SIG-M5 (cell line): ENCODE measurements at regions not wholly inside any gene's neighbourhood (a gene's known extent, or its start where the extent isn't known, plus 50 kb on each side); places are given as distances from the start of the nearest gene placed in this dataset.
"Not testable (repeated sequence)": the region's sequence is repeated elsewhere in the genome, so short reads cannot be mapped to it uniquely, and the experiment has no call there.

ENCODE experiments used
- DNase-seq: peaks from one replicate; lab custom pipeline; 2025; lab: John Stamatoyannopoulos, UW

DNA sequence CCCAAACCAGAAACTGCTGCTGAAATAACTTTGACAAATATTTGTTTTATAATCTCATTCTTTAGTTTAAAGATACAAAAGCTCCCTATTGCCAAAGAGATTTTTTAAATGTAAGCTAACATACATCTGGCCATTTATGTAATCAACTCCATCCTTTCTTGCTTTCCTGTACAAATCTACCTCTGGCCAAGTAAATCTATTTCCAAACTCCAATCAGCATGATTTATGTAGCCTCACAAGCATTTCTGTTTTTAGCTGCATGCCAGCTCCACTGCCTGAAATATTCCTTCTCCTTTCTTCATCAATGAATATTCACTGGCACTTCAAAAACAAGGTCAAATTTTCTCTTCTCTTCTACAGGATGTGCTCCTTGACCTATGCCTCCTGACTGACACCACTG is 80.0 kb downstream of the SHOX2 start:
- no peak for DNase-seq

- DNase-seq = not testable (repeated sequence)
Observed at GRCh38 chr3:158019897-158020296, 86.3 kb downstream of the SHOX2 start.

DNA sequence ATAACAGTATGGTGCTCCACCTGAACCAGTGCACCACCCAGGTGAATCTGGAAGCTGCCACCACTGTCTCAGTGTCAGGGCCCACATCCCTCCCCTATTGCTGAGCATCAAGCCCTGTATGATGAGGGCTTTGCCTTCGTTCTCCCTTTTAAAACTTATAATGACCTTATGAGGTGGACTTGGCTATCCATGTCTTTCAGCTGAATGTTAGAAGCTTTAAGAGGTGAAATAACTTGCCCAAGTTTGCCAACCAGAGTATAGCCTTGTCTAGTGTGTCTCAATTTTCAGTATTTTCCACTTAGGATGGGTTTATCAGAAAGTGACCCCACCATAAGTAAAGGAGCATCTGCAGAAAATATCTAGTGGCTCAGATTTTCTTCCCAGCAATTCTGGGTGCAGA is 87.8 kb downstream of the SHOX2 start:
- no peak for DNase-seq

GRCh38 chr3:158012901-158013300 is 93.3 kb downstream of the SHOX2 start:
- DNase-seq = no peak

DNA sequence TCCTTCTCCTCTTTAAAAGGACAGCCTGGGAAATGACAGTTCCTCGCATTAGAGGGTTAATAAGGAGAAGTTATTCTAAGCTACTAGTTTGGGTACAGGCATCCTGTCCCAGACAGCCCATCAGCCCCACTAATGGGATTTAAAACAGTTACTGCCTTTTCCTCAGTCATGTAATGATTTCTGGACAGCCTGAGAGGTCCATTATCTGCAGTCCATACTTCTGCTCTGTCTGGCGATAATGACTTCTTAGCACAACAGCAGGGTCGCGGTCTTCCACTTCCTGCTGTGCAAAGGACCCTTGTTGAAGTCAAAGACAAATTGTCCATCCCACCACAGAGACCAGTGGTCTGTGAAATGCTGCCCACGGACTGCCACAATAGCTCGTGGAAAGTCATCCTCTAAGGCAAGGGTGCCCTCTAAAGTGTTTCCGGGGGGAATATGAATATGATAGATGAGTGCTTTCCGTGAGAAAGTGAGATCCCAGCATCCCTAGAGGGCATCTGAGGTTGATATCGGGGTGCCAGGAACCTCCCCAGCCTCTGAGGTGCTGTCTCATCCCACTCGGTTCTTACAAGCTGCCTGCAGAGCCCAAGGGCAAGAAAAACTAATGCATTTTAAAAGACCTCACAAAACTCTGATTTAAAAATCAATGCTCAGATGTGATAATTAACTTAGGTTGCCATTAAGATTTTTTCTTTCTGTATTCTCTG is 100.7 kb downstream of the SHOX2 start:
- no peak for DNase-seq

GRCh38 chr3:157999246-157999645 is 107.0 kb downstream of the SHOX2 start:
- no peak for DNase-seq

- DNase-seq = no peak
Observed at GRCh38 chr3:157982359-157982758, 123.9 kb downstream of the SHOX2 start.

DNA sequence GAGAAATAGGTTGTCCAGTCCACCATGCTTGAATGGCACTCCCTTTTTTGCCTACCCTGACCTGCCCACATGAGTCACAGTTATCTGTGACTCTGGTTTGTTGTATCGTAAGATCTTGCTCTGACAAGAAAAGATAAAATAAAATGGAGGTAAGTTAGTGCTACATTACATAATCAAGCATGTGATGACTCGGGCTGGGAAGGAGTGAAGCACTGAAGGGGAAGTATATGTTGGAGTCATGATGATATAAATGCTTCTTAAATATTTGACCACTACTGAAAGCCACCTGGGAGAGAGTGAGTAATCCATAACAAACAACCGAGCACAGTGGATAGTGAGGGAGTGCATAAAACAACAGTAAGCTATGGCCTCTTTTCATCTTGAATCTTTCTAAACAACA is 124.4 kb downstream of the SHOX2 start:
- no peak for DNase-seq

DNA sequence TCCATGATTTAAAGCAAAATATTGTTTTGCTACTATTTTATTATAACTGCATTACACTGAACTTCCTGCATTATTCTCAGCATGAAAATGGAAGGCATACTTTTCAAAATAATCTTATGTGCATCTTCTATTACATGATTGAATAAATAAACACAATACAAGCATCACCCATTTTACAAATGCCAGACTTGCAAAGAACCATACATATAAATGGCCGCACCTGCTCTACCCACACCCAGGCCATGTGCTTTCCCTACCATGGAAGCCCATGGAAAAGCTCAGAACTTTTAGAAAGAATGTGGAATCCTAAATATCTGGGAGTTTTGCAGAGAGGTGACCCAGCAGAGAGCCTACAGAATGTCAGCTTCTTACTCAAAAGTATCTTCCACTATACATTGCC is 127.2 kb downstream of the SHOX2 start:
- DNase-seq = no peak

DNA sequence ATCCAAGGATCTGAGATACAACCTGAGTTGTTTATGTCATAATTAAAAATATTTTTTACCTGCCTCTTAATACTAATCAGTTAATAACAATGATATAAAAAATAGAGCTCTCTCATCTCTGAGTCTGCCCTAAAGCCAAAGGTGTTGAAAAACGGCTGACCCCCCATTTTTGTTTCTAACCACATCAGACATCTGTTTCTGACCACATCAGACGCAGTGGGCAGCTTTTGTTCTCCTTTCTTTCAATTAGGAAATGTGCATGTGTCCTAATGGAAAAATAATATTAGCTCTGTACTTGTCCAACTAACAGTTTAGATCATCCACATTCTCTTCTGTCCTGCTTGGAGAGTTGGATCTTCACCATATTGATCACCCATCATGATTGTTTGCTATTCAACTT is 144.6 kb downstream of the SHOX2 start:
- no peak for DNase-seq

DNA sequence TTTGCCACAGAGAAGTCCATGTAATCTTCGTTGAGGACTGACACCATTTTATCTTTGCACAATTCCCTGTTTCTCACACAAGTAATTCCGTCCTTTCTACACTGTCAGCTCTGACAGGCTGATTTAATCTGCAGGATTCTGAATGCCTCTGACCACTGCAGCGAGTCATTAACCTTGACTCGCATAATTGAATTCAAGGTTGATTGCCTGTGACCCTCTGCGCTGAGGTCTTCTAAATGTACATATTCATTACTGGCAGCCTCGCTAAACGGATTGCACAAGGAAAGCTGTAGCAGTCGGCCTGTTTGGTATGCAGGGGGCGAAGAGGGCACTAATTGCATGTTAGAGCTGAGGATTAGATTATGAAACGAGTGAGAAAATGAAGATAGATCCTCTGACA is 147.8 kb downstream of the SHOX2 start:
- DNase-seq = no peak

DNA sequence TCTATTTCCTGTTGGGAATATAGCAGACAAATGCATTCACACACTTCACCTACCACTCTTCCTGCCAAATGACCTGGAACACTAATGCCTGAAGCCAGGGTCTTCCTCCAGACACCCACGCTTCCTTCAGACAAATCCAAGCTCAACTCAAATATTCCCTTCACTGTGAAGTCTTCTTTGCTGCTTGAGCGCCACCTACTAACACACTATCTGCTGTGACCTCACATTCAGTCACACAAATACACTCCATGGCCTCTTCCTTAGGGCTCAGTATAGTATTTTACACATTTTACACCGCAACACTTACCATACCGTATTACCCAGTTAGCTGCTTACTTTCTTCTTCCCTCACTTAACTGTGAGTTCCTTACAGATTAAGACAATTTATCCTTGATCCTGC is 149.4 kb downstream of the SHOX2 start:
- no peak for DNase-seq

GRCh38 chr3:157956176-157956575 is 150.0 kb downstream of the SHOX2 start:
- DNase-seq = no peak

DNA sequence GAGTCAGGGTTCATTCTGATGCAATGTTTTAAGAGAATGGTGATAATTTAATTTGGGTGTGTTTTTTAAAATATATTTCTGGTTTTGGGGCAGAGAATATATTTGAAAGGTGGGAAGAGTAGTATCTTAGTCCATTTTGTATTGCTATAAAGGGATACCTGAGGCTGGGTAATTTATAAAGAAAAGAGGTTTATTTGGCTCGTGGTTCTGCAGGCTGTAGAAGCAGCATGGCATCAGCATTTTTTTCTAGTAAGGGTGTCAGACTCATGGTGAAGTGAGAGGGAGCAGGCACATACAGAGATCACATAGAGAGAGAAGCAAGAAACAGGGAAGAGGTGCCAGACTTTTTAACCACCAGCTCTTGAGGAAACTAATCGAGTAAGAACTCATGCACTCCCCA is 152.7 kb downstream of the SHOX2 start:
- DNase-seq = no peak

- DNase-seq = no peak
Observed at GRCh38 chr3:157948605-157949383, 157.4 kb downstream of the SHOX2 start.

DNA sequence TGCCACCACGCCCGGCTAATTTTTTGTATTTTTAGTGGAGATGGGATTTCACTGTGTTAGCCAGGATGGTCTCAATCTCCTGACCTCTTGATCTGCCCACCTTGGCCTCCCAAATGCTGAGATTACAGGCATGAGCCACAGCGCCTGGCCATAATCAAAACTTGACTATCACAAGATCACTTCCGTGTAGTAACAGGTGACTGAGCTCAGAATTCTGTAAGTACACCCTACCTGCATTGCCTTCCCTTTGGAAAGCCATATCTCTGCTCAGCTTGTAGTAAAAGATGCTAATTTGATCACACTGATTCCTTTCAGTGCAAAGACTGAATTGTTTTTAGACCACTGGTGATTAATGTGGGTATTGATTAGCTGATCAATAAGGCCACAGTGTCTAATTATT is 167.1 kb downstream of the SHOX2 start:
- no peak for DNase-seq

GRCh38 chr3:157938154-157938779 is 168.0 kb downstream of the SHOX2 start:
- DNase-seq = no peak

DNA sequence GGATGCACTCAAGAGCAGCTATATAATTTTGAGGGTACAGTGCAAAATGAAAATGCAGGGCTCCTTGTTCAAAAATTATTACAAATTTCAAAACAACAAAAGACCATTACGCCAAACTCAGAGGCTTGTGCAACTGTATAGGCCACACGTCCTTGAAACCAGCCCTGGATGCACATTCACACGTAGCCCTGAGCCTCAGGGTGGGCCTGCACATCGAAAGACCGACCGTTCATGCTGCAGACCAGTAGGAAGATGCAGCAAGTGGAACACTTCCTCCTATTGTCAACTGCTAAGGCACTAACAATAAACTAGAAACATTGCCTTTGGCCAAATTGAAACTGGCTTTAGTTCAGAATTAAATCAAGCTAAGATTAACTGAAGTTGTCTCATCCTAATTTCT is 174.7 kb downstream of the SHOX2 start:
- DNase-seq = no peak

DNA sequence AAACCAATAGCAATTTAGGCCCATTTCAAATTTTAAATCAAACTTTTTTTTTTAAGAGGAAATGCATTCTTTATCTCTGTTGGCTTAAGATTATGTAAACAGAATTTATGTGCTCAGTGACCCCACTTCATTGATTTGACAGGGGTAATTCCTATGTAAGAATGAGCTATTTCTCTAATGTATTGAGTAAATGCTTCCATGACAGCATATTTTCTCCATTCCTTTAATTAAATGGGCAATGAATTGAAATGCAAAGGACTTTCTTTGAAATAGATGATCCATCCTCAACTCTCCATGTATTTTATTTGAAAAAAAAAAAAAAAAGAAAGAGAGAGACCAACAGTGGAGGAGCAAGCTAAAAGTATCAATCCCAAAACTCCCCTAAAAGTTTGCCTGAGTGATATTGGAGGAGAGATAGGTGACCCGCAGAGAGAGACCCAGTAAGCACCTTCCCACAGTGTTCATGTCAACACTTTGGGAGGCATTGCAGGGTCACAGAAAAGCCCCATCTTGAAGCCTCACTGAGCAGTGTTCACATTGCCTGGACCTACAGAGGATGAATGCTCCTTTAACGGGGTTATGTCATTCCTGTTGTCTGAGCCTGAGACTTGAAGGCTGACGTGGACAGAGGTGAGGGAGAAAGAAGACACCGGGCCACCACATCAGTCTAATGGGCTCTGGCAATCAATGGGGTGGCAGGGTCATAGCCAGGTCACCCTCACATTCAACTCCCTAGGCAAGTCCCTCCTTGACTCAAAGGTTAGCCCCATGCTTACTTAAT is 176.0 kb downstream of the SHOX2 start:
- no peak for DNase-seq

DNA sequence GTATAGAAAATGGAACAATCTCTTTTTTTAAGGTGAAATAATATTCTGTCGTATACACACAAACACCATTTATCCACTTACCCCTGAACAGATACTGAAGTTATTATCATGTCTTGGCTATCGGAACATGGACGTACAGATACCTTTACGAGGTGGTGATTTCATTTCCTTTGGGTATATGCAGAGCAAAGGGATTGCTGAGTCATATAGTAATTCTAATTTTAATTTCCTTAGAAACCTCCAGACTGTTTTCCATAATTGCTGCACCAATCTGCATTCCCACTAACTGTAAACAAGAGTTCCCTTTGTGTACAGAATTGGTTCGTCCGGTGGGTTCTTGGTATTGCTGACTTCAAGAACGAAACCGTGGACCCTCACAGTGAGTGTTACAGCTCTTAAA is 179.4 kb downstream of the SHOX2 start:
- no peak for DNase-seq

GRCh38 chr3:157922614-157923013 is 183.6 kb downstream of the SHOX2 start:
- no peak for DNase-seq

GRCh38 chr3:157921811-157922210 is 184.4 kb downstream of the SHOX2 start:
- no peak for DNase-seq
